ENCODE measurements at regions not wholly inside any gene's neighbourhood (a gene's known extent, or its start where the extent isn't known, plus 50 kb on each side); places are given as distances from the start of the nearest gene placed in this dataset.

DNA sequence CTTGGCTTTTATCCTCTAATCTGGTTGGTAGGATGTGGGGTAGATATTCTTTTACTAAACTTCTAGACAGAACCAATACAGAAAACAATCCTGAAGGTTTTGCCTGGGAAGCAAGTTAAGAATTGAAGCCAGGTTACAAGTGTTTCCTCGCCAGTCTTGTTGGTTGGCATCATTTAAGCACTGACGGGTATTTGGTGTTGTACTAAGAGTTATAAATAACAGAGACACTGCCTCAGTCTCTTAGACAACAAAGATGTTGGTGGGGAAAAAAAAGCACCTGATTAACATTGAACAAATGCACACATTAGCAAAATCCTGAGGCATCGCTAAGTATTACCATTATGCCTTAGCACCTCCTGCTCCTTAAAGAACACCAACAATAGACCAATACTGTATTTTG, 272.2 kb downstream of the BRINP2 start:
- no peaks in the 10 kb centered on the region for H3K4me1 Mint-ChIP-seq (ENCODE audit: low read depth)
- DNase-seq (no peak), ATAC-seq (no peak)
- ChIA-PET CTCF (no interaction called here), POLR2A (no interaction called here)
- no peaks in the 10 kb centered on the region for H3K27me3 Mint-ChIP-seq
- no peak for TF ChIP-seq CTCF (IDR thresholded peaks at IDR 0.05)
- intact Hi-C loops (cut with micrococcal nuclease): no loop called here
- H3K27ac Mint-ChIP-seq: no peak overlapping the region
- H3K4me3 Mint-ChIP-seq: no peak overlapping the region
- H3K36me3 Mint-ChIP-seq (ENCODE audit: low read depth): no peaks in the 10 kb centered on the region
- H3K9me3 Mint-ChIP-seq: peaks cover 2% of the 10 kb centered on the region

DNA sequence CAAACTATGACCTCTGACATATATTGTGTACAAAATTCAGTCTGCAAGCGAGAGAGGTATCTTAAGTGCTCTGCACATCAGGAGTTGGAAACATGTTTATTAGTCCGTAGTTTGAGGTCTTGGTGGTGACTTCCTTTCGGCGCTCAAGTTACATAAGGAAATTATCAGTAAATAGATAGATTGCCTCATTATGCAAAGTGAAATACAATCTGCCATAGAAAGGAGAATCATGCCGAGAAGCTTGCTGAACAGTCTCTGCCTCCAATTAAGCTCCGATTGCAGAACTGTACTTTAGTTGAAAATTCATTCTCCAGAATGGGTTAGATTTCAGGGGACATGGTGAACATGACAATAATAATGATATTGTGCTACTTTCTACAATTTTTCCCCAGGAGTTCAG, 271.8 kb downstream of the BRINP2 start:
- peaks cover under 1% of the 10 kb centered on the region for H3K9me3 Mint-ChIP-seq
- H3K27me3 Mint-ChIP-seq: no peaks in the 10 kb centered on the region
- no peak for TF ChIP-seq CTCF (IDR thresholded peaks at IDR 0.05)
- H3K36me3 Mint-ChIP-seq (ENCODE audit: low read depth): no peaks in the 10 kb centered on the region
- no peaks in the 10 kb centered on the region for H3K4me1 Mint-ChIP-seq (ENCODE audit: low read depth)
- intact Hi-C loops (cut with micrococcal nuclease): no loop called here
- no peak for ATAC-seq
- H3K27ac Mint-ChIP-seq: no peak overlapping the region
- H3K4me3 Mint-ChIP-seq: no peak overlapping the region
- no peak for DNase-seq
- CTCF ChIA-PET: no interaction called here
- POLR2A ChIA-PET: no interaction called here

DNA sequence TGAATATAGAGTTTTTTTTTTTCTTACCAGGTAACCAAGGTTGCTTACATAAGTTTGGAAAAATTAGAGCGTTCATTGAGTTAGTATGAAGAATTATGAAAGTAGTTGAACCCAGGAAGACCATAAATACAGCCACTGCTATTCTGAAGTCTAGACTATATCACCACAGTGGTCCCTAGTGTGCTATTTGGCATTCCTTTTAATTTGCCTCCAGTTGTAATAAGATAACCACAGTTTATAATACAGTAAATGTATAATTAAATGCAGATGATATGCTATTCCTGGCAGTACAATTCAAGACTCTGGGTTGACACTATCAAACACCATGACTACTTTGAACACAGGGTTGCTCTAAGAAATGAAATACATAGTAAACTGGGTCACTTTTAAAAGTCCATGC, 270.5 kb downstream of the BRINP2 start:
- POLR2A ChIA-PET: no interaction called here
- Mint-ChIP-seq H3K36me3 (ENCODE audit: low read depth) (no peaks in the 10 kb centered on the region), H3K9me3 (no peaks in the 10 kb centered on the region), H3K27me3 (no peaks in the 10 kb centered on the region), H3K4me3 (no peak overlapping the region), H3K4me1 (ENCODE audit: low read depth) (no peaks in the 10 kb centered on the region), H3K27ac (no peak overlapping the region)
- DNase-seq (no peak), ATAC-seq (no peak)
- no peak for TF ChIP-seq CTCF (IDR thresholded peaks at IDR 0.05)
- CTCF ChIA-PET: no interaction called here
- intact Hi-C loops (cut with micrococcal nuclease): no loop called here

- ChIA-PET POLR2A (no interaction called here), CTCF (no interaction called here)
- ATAC-seq (no peak), DNase-seq (no peak)
- TF ChIP-seq CTCF (IDR thresholded peaks at IDR 0.05): no peak
- no peaks in the 10 kb centered on the region for H3K27me3 Mint-ChIP-seq
- no peak overlapping the region for H3K27ac Mint-ChIP-seq
- H3K4me1 Mint-ChIP-seq (ENCODE audit: low read depth): no peaks in the 10 kb centered on the region
- H3K9me3 Mint-ChIP-seq: peaks cover 3% of the 10 kb centered on the region
- no peaks in the 10 kb centered on the region for H3K36me3 Mint-ChIP-seq (ENCODE audit: low read depth)
- intact Hi-C loops (cut with micrococcal nuclease): no loop called here
- no peak overlapping the region for H3K4me3 Mint-ChIP-seq
Observed at GRCh38 chr1:177440821-177441220, 270.1 kb downstream of the BRINP2 start.

- ATAC-seq: no peak
Observed at GRCh38 chr1:177439301-177439700, 268.5 kb downstream of the BRINP2 start.

More at GRCh38 chr1:177439301-177439700, 268.5 kb downstream of the BRINP2 start:
- no peak overlapping the region for H3K4me3 Mint-ChIP-seq
- peaks cover 3% of the 10 kb centered on the region for H3K9me3 Mint-ChIP-seq
- no peaks in the 10 kb centered on the region for H3K36me3 Mint-ChIP-seq (ENCODE audit: low read depth)
- no peaks in the 10 kb centered on the region for H3K27me3 Mint-ChIP-seq
- no peak for DNase-seq
- ChIA-PET POLR2A (no interaction called here), CTCF (no interaction called here)
- H3K27ac Mint-ChIP-seq: no peak overlapping the region
- no peak for TF ChIP-seq CTCF (IDR thresholded peaks at IDR 0.05)
- intact Hi-C loops (cut with micrococcal nuclease): no loop called here
- H3K4me1 Mint-ChIP-seq (ENCODE audit: low read depth): no peaks in the 10 kb centered on the region

Data from activated CD8-positive, alpha-beta T cell treated with anti-CD3 and anti-CD28 coated beads for 36 hours (primary cell).